HG02588 (cell line): ENCODE measurements at regions not wholly inside any gene's neighbourhood (a gene's known extent, or its start where the extent isn't known, plus 50 kb on each side); places are given as distances from the start of the nearest gene placed in this dataset.

Experiments
- ATAC-seq: cut with Tn5 transposase; IDR thresholded peaks from one replicate; pipeline ENCODE4 v1.9.1; 2021; ENCODE audit warnings: mild to moderate bottlenecking, moderate library complexity; ENCODE audit not compliant: unreplicated experiment

- ATAC-seq = no peak
Measured at GRCh38 chr17:34198519-34198918, 56.6 kb upstream of the CCL2 start.

GRCh38 chr17:34199454-34199853 is 55.6 kb upstream of the CCL2 start:
- ATAC-seq = no peak

GRCh38 chr17:34199932-34200534 is 55.1 kb upstream of the CCL2 start:
- ATAC-seq = no peak

- ATAC-seq = no peak
Measured at GRCh38 chr17:34201225-34201624, 53.9 kb upstream of the CCL2 start.

- no peak for ATAC-seq
Measured at GRCh38 chr17:34201767-34202166, 53.3 kb upstream of the CCL2 start.

DNA sequence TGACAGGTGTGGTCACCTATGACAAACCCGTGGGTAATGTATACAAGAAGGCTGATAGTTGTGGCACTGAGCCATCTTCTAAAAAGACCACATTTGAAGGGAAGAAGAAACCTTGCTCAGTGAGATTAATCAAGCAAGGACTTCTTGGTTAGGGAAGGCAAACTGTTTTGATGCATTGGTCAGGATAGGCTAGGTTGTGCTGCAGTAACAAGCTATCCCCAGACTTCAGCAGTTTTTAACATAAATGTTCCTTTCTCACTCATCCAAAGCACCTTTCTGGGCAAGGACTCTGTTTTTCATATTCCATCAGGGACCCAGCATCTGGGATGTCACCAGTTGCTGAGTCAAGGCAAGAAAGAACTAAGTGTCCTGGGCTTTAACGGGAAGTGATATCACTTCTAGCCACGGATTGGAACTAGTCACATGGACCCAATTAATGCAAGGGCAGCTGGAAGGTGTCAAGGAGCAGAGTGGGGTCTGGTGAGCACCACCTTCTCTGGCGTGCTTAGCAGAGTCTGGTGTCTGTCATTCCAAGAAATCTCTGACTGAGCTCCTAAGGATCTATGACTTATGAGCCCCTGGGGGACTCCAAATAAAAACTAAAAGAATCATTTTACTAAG is 52.0 kb upstream of the CCL2 start:
- no peak for ATAC-seq

GRCh38 chr17:34204402-34204801 is 50.7 kb upstream of the CCL2 start:
- ATAC-seq = no peak
